ENCODE measurements at regions not wholly inside any gene's neighbourhood (a gene's known extent, or its start where the extent isn't known, plus 50 kb on each side); places are given as distances from the start of the nearest gene placed in this dataset.

GRCh38 chr4:138961664-138962063 is 53.9 kb upstream of the NOCT start:
- peaks cover 0 to 1% (median 0%) of the 10 kb centered on the region in 7 donors for H3K9me3 Mint-ChIP-seq
- no peaks in the 10 kb centered on the region for H3K79me2 ChIP-seq (ENCODE audit: insufficient read depth, low read length)
- H3K4me1 ChIP-seq (ENCODE audit: control insufficient read depth in 1 of 2, insufficient read depth in 2 of 2, low read length in 2 of 2), result peaks cover 46 to 60% of the 10 kb centered on the region in 2 donors
- H3K27ac ChIP-seq (ENCODE audit: low read depth in 1 of 2, low read length in 2 of 2), result no peak overlapping the region
- H3K27ac Mint-ChIP-seq, result peak overlapping the region in 1 of 7 donors; percentile 57
- H3K4me2 ChIP-seq (replicated peaks; ENCODE audit: extremely low read depth, low read length, poor library complexity, severe bottlenecking), result no peak overlapping the region
- no peak overlapping the region for H3K4me3 ChIP-seq (replicated peaks in 1 of 3; ENCODE audit: low read depth in 2 of 3, low read length in 3 of 3)
- H3K4me1 Mint-ChIP-seq, result peaks cover 59% of the 10 kb centered on the region
- H3K36me3 ChIP-seq (replicated peaks in 1 of 2; ENCODE audit: control insufficient read depth in 1 of 2, insufficient read depth in 2 of 2, low read length in 2 of 2), result no peaks in the 10 kb centered on the region
- no peak for TF ChIP-seq CTCF (IDR thresholded peaks at IDR 0.05)
- no peak overlapping the region for H2AFZ ChIP-seq (ENCODE audit: insufficient read depth, low read depth, low read length, poor library complexity, severe bottlenecking)
- no peak for DNase-seq
- WGBS (ENCODE audit: insufficient coverage), result no CpG with 5 or more reads among the region's 1 CpG
- H3K9ac ChIP-seq (ENCODE audit: insufficient read depth, low read length, poor library complexity, severe bottlenecking), result no peak overlapping the region
- H3K9me3 ChIP-seq (replicated peaks in 1 of 2; ENCODE audit: control insufficient read depth in 1 of 2, insufficient read depth in 1 of 2, low read length in 2 of 2), result no peaks in the 10 kb centered on the region
- H4K20me1 ChIP-seq (ENCODE audit: insufficient read depth, low read length), result no peaks in the 10 kb centered on the region
- no peaks in the 10 kb centered on the region for H3K36me3 Mint-ChIP-seq
- H3K27me3 ChIP-seq (ENCODE audit: control insufficient read depth in 2 of 2, insufficient read depth in 2 of 2, low read length in 2 of 2), result no peaks in the 10 kb centered on the region
- H3K27me3 Mint-ChIP-seq (ENCODE audit: low read depth in 3 of 3), result peaks cover 0 to 4% (median 0%) of the 10 kb centered on the region in 3 donors
- intact Hi-C loops (cut with micrococcal nuclease), result no loop called here
- no peak overlapping the region for H3K4me3 Mint-ChIP-seq

DNA sequence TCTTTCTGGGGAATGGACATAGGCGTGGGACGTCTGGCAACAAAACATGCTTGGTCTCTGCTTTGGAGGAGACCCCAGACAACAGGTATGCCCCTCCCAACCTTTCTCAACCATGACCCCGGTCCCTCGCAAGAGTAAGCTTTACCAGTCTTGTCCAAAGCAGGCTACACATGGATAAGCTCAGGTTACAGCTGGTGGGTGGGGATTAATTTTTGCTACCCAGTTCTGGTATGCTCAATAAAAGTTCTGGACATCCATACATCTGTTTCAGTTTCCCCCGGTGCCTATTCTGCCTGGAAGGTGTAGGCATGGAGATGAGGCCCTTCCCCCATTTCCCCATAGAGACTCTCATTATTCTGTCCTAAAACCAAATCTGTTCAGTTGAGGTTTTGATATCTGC is 54.5 kb upstream of the NOCT start:
- H3K9me3 ChIP-seq (replicated peaks in 1 of 2; ENCODE audit: control insufficient read depth in 1 of 2, insufficient read depth in 1 of 2, low read length in 2 of 2), result no peaks in the 10 kb centered on the region
- intact Hi-C loops (cut with micrococcal nuclease), result no loop called here
- H3K9me3 Mint-ChIP-seq, result peaks cover 0 to 1% (median 0%) of the 10 kb centered on the region in 7 donors

More for the DNA sequence above, 54.5 kb upstream of the NOCT start:
- Mint-ChIP-seq H3K27ac (peak overlapping the region in 1 of 7 donors; percentile 41), H3K4me1 (peaks cover 61% of the 10 kb centered on the region), H3K4me3 (no peak overlapping the region), H3K36me3 (no peaks in the 10 kb centered on the region), H3K27me3 (ENCODE audit: low read depth in 3 of 3) (peaks cover 0 to 4% (median 0%) of the 10 kb centered on the region in 3 donors)
- Histone ChIP-seq H3K27ac (ENCODE audit: low read depth in 1 of 2, low read length in 2 of 2) (no peak overlapping the region), H3K4me2 (replicated peaks; ENCODE audit: extremely low read depth, low read length, poor library complexity, severe bottlenecking) (no peak overlapping the region), H3K4me1 (ENCODE audit: control insufficient read depth in 1 of 2, insufficient read depth in 2 of 2, low read length in 2 of 2) (peaks cover 46 to 56% of the 10 kb centered on the region in 2 donors), H3K27me3 (ENCODE audit: control insufficient read depth in 2 of 2, insufficient read depth in 2 of 2, low read length in 2 of 2) (no peaks in the 10 kb centered on the region), H3K4me3 (replicated peaks in 1 of 3; ENCODE audit: low read depth in 2 of 3, low read length in 3 of 3) (no peak overlapping the region), H3K36me3 (replicated peaks in 1 of 2; ENCODE audit: control insufficient read depth in 1 of 2, insufficient read depth in 2 of 2, low read length in 2 of 2) (no peaks in the 10 kb centered on the region), H2AFZ (ENCODE audit: insufficient read depth, low read depth, low read length, poor library complexity, severe bottlenecking) (no peak overlapping the region), H3K9ac (ENCODE audit: insufficient read depth, low read length, poor library complexity, severe bottlenecking) (no peak overlapping the region), H3K79me2 (ENCODE audit: insufficient read depth, low read length) (no peaks in the 10 kb centered on the region), H4K20me1 (ENCODE audit: insufficient read depth, low read length) (no peaks in the 10 kb centered on the region)
- no peak for DNase-seq
- 100% methylated on average over 2 of the region's 5 CpGs for WGBS (ENCODE audit: insufficient coverage)
- no peak for TF ChIP-seq CTCF (IDR thresholded peaks at IDR 0.05)

All from CD14-positive monocyte (primary cell).